Daoy (cell line): ENCODE measurements at regions not wholly inside any gene's neighbourhood (a gene's known extent, or its start where the extent isn't known, plus 50 kb on each side); places are given as distances from the start of the nearest gene placed in this dataset.
"Not testable (repeated sequence)": the region's sequence is repeated elsewhere in the genome, so short reads cannot be mapped to it uniquely, and the experiment has no call there.

Source experiments
- DNase-seq: peaks from one replicate; pipeline ENCODE4 v3.0.0-alpha.2; 2015; ENCODE audit warnings: low read depth

- DNase-seq: no peak
These were observed 96.7 kb upstream of the COPS8 start for GRCh38 chr2:236988690-236989624.

- no peak for DNase-seq
These were observed 95.1 kb upstream of the COPS8 start for GRCh38 chr2:236990552-236990951.

GRCh38 chr2:236991874-236992273, 93.8 kb upstream of the COPS8 start:
- no peak for DNase-seq

- DNase-seq: no peak
These were observed 92.4 kb upstream of the COPS8 start for GRCh38 chr2:236993286-236993685.

GRCh38 chr2:236994361-236994760, 91.3 kb upstream of the COPS8 start:
- no peak for DNase-seq

- no peak for DNase-seq
These were observed 88.5 kb upstream of the COPS8 start for GRCh38 chr2:236997069-236997715.

GRCh38 chr2:236998236-236998635, 87.5 kb upstream of the COPS8 start:
- peak; percentile 15 for DNase-seq

- no peak for DNase-seq
These were observed 86.9 kb upstream of the COPS8 start for GRCh38 chr2:236998758-236999157.

- DNase-seq: no peak
These were observed 85.2 kb upstream of the COPS8 start for GRCh38 chr2:237000481-237000880.

- not testable (repeated sequence) for DNase-seq
These were observed 80.3 kb upstream of the COPS8 start for GRCh38 chr2:237005341-237005740.

GRCh38 chr2:237011206-237011795, 74.4 kb upstream of the COPS8 start:
- DNase-seq: no peak

GRCh38 chr2:237012004-237012403, 73.7 kb upstream of the COPS8 start:
- DNase-seq: no peak

- peak; percentile 46 for DNase-seq
These were observed 73.0 kb upstream of the COPS8 start for GRCh38 chr2:237012577-237013267.

- no peak for DNase-seq
These were observed 69.4 kb upstream of the COPS8 start for GRCh38 chr2:237016121-237016915.

- DNase-seq: no peak
These were observed 65.6 kb upstream of the COPS8 start for GRCh38 chr2:237020090-237020489.

GRCh38 chr2:237022533-237022932, 63.2 kb upstream of the COPS8 start:
- no peak for DNase-seq

- DNase-seq: no peak
These were observed 61.4 kb upstream of the COPS8 start for GRCh38 chr2:237024255-237024654.

- peak; percentile 78 for DNase-seq
These were observed 60.4 kb upstream of the COPS8 start for GRCh38 chr2:237025090-237025865.

- DNase-seq: peak; percentile 72
These were observed 58.5 kb upstream of the COPS8 start for GRCh38 chr2:237026981-237027711.

GRCh38 chr2:237027712-237028029, 58.0 kb upstream of the COPS8 start:
- DNase-seq: no peak
